Astrocyte (in vitro differentiated cells and primary cell): ENCODE measurements at regions not wholly inside any gene's neighbourhood (a gene's known extent, or its start where the extent isn't known, plus 50 kb on each side); places are given as distances from the start of the nearest gene placed in this dataset.

Experiments
- DNase-seq: peaks from one replicate; pipeline ENCODE4 v3.0.0-alpha.2; 2010; ENCODE audit warnings: low read depth
- FAIRE-seq: peaks from 2 replicates; lab custom pipeline; 2011; peaks lifted over from hg19 to GRCh38; lab: Jason Lieb, UNC
- H2AFZ ChIP-seq: 2 replicates; pipeline ENCODE4 v1.6.0; 2012; ENCODE audit warnings: low read depth, low read length, inconsistent platforms
- H3K27ac ChIP-seq: 2 replicates; pipeline ENCODE4 v1.5.1; 2011; ENCODE audit warnings: low read depth, low read length, inconsistent platforms
- H3K27me3 ChIP-seq: 2 replicates; pipeline ENCODE4 v1.6.0; 2011; ENCODE audit warnings: low read length, inconsistent platforms; ENCODE audit not compliant: insufficient read depth
- H3K36me3 ChIP-seq: 2 replicates; pipeline ENCODE4 v1.5.1; 2011; ENCODE audit warnings: low read length, inconsistent platforms; ENCODE audit not compliant: insufficient read depth
- H3K4me1 ChIP-seq: 2 replicates; pipeline ENCODE4 v1.5.1; 2011; ENCODE audit warnings: low read length, inconsistent platforms; ENCODE audit not compliant: insufficient read depth
- H3K4me2 ChIP-seq: 2 replicates; pipeline ENCODE4 v1.6.0; 2012; ENCODE audit warnings: low read length, inconsistent platforms
- H3K4me3 ChIP-seq: 2 replicates; pipeline ENCODE4 v1.5.1; 2011; ENCODE audit warnings: low read depth, mild to moderate bottlenecking, low read length, inconsistent platforms; ENCODE audit not compliant: insufficient read depth
- H3K79me2 ChIP-seq: 2 replicates; pipeline ENCODE4 v1.6.0; 2012; ENCODE audit warnings: mild to moderate bottlenecking, low read length, inconsistent platforms; ENCODE audit not compliant: insufficient read depth
- H3K9ac ChIP-seq: 2 replicates; pipeline ENCODE4 v1.6.0; 2012; ENCODE audit warnings: mild to moderate bottlenecking, low read length, inconsistent platforms
- H3K9me3 ChIP-seq: 2 replicates; pipeline ENCODE4 v1.5.1; 2012; ENCODE audit warnings: low read depth, mild to moderate bottlenecking, low read length, inconsistent platforms; ENCODE audit not compliant: insufficient read depth
- H4K20me1 ChIP-seq: 2 replicates; pipeline ENCODE4 v1.6.0; 2012; ENCODE audit warnings: low read length, inconsistent platforms; ENCODE audit not compliant: insufficient read depth
- H3K27ac Mint-ChIP-seq: one replicate; pipeline ENCODE4 v1.8.0; 2021; ENCODE audit warnings: mild to moderate bottlenecking, mixed read lengths; ENCODE audit not compliant: unreplicated experiment
- H3K27me3 Mint-ChIP-seq: one replicate; pipeline ENCODE4 v1.8.0; 2021; ENCODE audit warnings: low read depth, mixed read lengths; ENCODE audit not compliant: unreplicated experiment
- H3K36me3 Mint-ChIP-seq: one replicate; pipeline ENCODE4 v1.8.0; 2021; ENCODE audit warnings: low read depth, mixed read lengths; ENCODE audit not compliant: unreplicated experiment
- H3K4me1 Mint-ChIP-seq: one replicate; pipeline ENCODE4 v1.8.0; 2021; ENCODE audit warnings: low read depth, mixed read lengths; ENCODE audit not compliant: unreplicated experiment
- H3K4me3 Mint-ChIP-seq: one replicate; pipeline ENCODE4 v1.8.0; 2021; ENCODE audit warnings: mild to moderate bottlenecking, moderate library complexity, mixed read lengths; ENCODE audit not compliant: unreplicated experiment
- H3K9me3 Mint-ChIP-seq: one replicate; pipeline ENCODE4 v1.8.0; 2021; ENCODE audit warnings: mild to moderate bottlenecking, mixed read lengths; ENCODE audit not compliant: unreplicated experiment
- CTCF ChIP-seq: IDR thresholded peaks from 2 replicates; pipeline ENCODE4 v1.5.1; 2011; ENCODE audit warnings: low read depth, mild to moderate bottlenecking, inconsistent platforms, low read length, moderate library complexity; ENCODE audit not compliant: insufficient read depth
- EZH2 ChIP-seq: IDR thresholded peaks from 2 replicates; pipeline ENCODE4 v1.6.1; 2012; ENCODE audit warnings: mild to moderate bottlenecking, low read length, inconsistent platforms; ENCODE audit not compliant: insufficient read depth

- H3K27me3 ChIP-seq, result peaks cover 43% of the 10 kb centered on the region
- H3K79me2 ChIP-seq, result no peaks in the 10 kb centered on the region
- Mint-ChIP-seq H3K4me1 (no peaks in the 10 kb centered on the region), H3K9me3 (peaks cover 19% of the 10 kb centered on the region), H3K27ac (no peak overlapping the region), H3K27me3 (peaks cover 79% of the 10 kb centered on the region), H3K4me3 (no peak overlapping the region), H3K36me3 (peaks cover 2% of the 10 kb centered on the region)
- H3K9me3 ChIP-seq, result no peaks in the 10 kb centered on the region
- TF ChIP-seq EZH2 (no peak), CTCF (no peak)
- H2AFZ ChIP-seq, result no peak overlapping the region
- no peak overlapping the region for H3K4me3 ChIP-seq
- H3K36me3 ChIP-seq, result no peaks in the 10 kb centered on the region
- no peak for FAIRE-seq
- H3K4me2 ChIP-seq, result no peak overlapping the region
- no peak overlapping the region for H3K27ac ChIP-seq
- H3K9ac ChIP-seq, result no peak overlapping the region
- no peaks in the 10 kb centered on the region for H3K4me1 ChIP-seq
- DNase-seq, result peak; percentile 8
- no peaks in the 10 kb centered on the region for H4K20me1 ChIP-seq
Measured at GRCh38 chr17:77676237-77676661, 282.3 kb upstream of the TNRC6C start.

GRCh38 chr17:77677211-77677610 lies 281.3 kb upstream of the TNRC6C start:
- no peaks in the 10 kb centered on the region for H3K79me2 ChIP-seq
- H3K9me3 ChIP-seq, result no peaks in the 10 kb centered on the region
- no peaks in the 10 kb centered on the region for H3K36me3 ChIP-seq
- H3K4me1 Mint-ChIP-seq, result no peaks in the 10 kb centered on the region
- no peak overlapping the region for H3K27ac ChIP-seq
- H3K9ac ChIP-seq, result no peak overlapping the region
- no peaks in the 10 kb centered on the region for H3K4me1 ChIP-seq
- no peaks in the 10 kb centered on the region for H4K20me1 ChIP-seq
- peaks cover 17% of the 10 kb centered on the region for H3K9me3 Mint-ChIP-seq
- no peak overlapping the region for H3K4me3 Mint-ChIP-seq
- DNase-seq (no peak), FAIRE-seq (no peak)
- peaks cover 43% of the 10 kb centered on the region for H3K27me3 ChIP-seq
- H2AFZ ChIP-seq, result no peak overlapping the region
- H3K27me3 Mint-ChIP-seq, result peaks cover 82% of the 10 kb centered on the region
- no peak overlapping the region for H3K4me3 ChIP-seq
- H3K36me3 Mint-ChIP-seq, result peaks cover 2% of the 10 kb centered on the region
- H3K27ac Mint-ChIP-seq, result peak overlapping the region; percentile 3
- no peak overlapping the region for H3K4me2 ChIP-seq
- TF ChIP-seq CTCF (no peak), EZH2 (no peak)

GRCh38 chr17:77677630-77678029 lies 280.9 kb upstream of the TNRC6C start:
- Histone ChIP-seq H3K36me3 (no peaks in the 10 kb centered on the region), H3K27me3 (peaks cover 40% of the 10 kb centered on the region), H3K4me3 (no peak overlapping the region), H3K79me2 (no peaks in the 10 kb centered on the region), H2AFZ (no peak overlapping the region), H3K4me1 (no peaks in the 10 kb centered on the region), H3K27ac (no peak overlapping the region), H3K4me2 (no peak overlapping the region), H3K9ac (no peak overlapping the region), H4K20me1 (no peaks in the 10 kb centered on the region), H3K9me3 (no peaks in the 10 kb centered on the region)
- Mint-ChIP-seq H3K27me3 (peaks cover 77% of the 10 kb centered on the region), H3K4me1 (no peaks in the 10 kb centered on the region), H3K27ac (peak overlapping the region; percentile 3), H3K9me3 (peaks cover 14% of the 10 kb centered on the region), H3K36me3 (peaks cover 2% of the 10 kb centered on the region), H3K4me3 (no peak overlapping the region)
- DNase-seq, result no peak
- no peak for TF ChIP-seq CTCF
- no peak for TF ChIP-seq EZH2
- FAIRE-seq, result no peak
